ENCODE measurements at regions not wholly inside any gene's neighbourhood (a gene's known extent, or its start where the extent isn't known, plus 50 kb on each side); places are given as distances from the start of the nearest gene placed in this dataset.

- Histone ChIP-seq H2AFZ (ENCODE audit: low read depth, low read length, severe bottlenecking) (no peak overlapping the region), H3K4me2 (ENCODE audit: low read depth, low read length, poor library complexity, severe bottlenecking) (no peak overlapping the region)
Observed at GRCh38 chr12:76688631-76689030, 75.3 kb upstream of the ZDHHC17 start.

GRCh38 chr12:76690921-76691700 is 72.8 kb upstream of the ZDHHC17 start:
- Histone ChIP-seq H3K4me2 (ENCODE audit: low read depth, low read length, poor library complexity, severe bottlenecking) (no peak overlapping the region), H3F3A (ENCODE audit: insufficient read depth) (no peaks in the 10 kb centered on the region), H3K27me3 (ENCODE audit: low read length) (no peaks in the 10 kb centered on the region), H3K4me3 (ENCODE audit: insufficient read depth, low read length, poor library complexity, severe bottlenecking) (no peak overlapping the region), H3K36me3 (ENCODE audit: low read length) (no peaks in the 10 kb centered on the region), H3K9me3 (ENCODE audit: insufficient read depth, low read length) (no peaks in the 10 kb centered on the region), H3K9ac (ENCODE audit: low read length) (no peak overlapping the region), H3K79me2 (ENCODE audit: insufficient read depth, low read length) (no peaks in the 10 kb centered on the region), H4K20me1 (ENCODE audit: low read depth, low read length) (no peaks in the 10 kb centered on the region), H2AFZ (ENCODE audit: low read depth, low read length, severe bottlenecking) (no peak overlapping the region), H3K27ac (ENCODE audit: low read depth, low read length) (no peak overlapping the region), H3K9me2 (replicated peaks; ENCODE audit: insufficient read depth, low read length) (no peaks in the 10 kb centered on the region)
- TF ChIP-seq EZH2phosphoT487 (conservative IDR thresholded peaks at IDR 0.05; ENCODE audit: low read length) (no peak), CTCF (IDR thresholded peaks at IDR 0.05; ENCODE audit: insufficient read depth, low read length, poor library complexity, severe bottlenecking) (no peak)

More at GRCh38 chr12:76688631-76689030, 75.3 kb upstream of the ZDHHC17 start:
- Histone ChIP-seq H3K9ac (ENCODE audit: low read length) (no peak overlapping the region), H3K27ac (ENCODE audit: low read depth, low read length) (no peak overlapping the region), H4K20me1 (ENCODE audit: low read depth, low read length) (no peaks in the 10 kb centered on the region), H3K27me3 (ENCODE audit: low read length) (no peaks in the 10 kb centered on the region), H3F3A (ENCODE audit: insufficient read depth) (no peaks in the 10 kb centered on the region), H3K9me3 (ENCODE audit: insufficient read depth, low read length) (no peaks in the 10 kb centered on the region), H3K79me2 (ENCODE audit: insufficient read depth, low read length) (no peaks in the 10 kb centered on the region), H3K9me2 (replicated peaks; ENCODE audit: insufficient read depth, low read length) (no peaks in the 10 kb centered on the region), H3K4me3 (ENCODE audit: insufficient read depth, low read length, poor library complexity, severe bottlenecking) (no peak overlapping the region), H3K36me3 (ENCODE audit: low read length) (no peaks in the 10 kb centered on the region)
- TF ChIP-seq CTCF (IDR thresholded peaks at IDR 0.05; ENCODE audit: insufficient read depth, low read length, poor library complexity, severe bottlenecking): no peak
- TF ChIP-seq EZH2phosphoT487 (conservative IDR thresholded peaks at IDR 0.05; ENCODE audit: low read length): no peak

GRCh38 chr12:76692846-76693245 is 71.1 kb upstream of the ZDHHC17 start:
- Histone ChIP-seq H3K9me3 (ENCODE audit: insufficient read depth, low read length) (no peaks in the 10 kb centered on the region), H3K4me2 (ENCODE audit: low read depth, low read length, poor library complexity, severe bottlenecking) (no peak overlapping the region), H3K9ac (ENCODE audit: low read length) (no peak overlapping the region), H3F3A (ENCODE audit: insufficient read depth) (no peaks in the 10 kb centered on the region), H3K4me3 (ENCODE audit: insufficient read depth, low read length, poor library complexity, severe bottlenecking) (no peak overlapping the region), H3K9me2 (replicated peaks; ENCODE audit: insufficient read depth, low read length) (no peaks in the 10 kb centered on the region), H2AFZ (ENCODE audit: low read depth, low read length, severe bottlenecking) (no peak overlapping the region), H4K20me1 (ENCODE audit: low read depth, low read length) (no peaks in the 10 kb centered on the region), H3K36me3 (ENCODE audit: low read length) (no peaks in the 10 kb centered on the region), H3K27ac (ENCODE audit: low read depth, low read length) (no peak overlapping the region), H3K27me3 (ENCODE audit: low read length) (no peaks in the 10 kb centered on the region), H3K79me2 (ENCODE audit: insufficient read depth, low read length) (no peaks in the 10 kb centered on the region)
- TF ChIP-seq CTCF (IDR thresholded peaks at IDR 0.05; ENCODE audit: insufficient read depth, low read length, poor library complexity, severe bottlenecking): no peak
- no peak for TF ChIP-seq EZH2phosphoT487 (conservative IDR thresholded peaks at IDR 0.05; ENCODE audit: low read length)
